Activated CD4-positive, alpha-beta T cell treated with anti-CD3 and anti-CD28 coated beads for 1 hour (primary cell): ENCODE measurements at regions not wholly inside any gene's neighbourhood (a gene's known extent, or its start where the extent isn't known, plus 50 kb on each side); places are given as distances from the start of the nearest gene placed in this dataset.

ENCODE experiments used
- DNase-seq: peaks from one replicate; pipeline ENCODE4 v3.0.0-alpha.2; 2020

- DNase-seq = no peak
Observed at GRCh38 chr16:51641191-51641765, 490.2 kb upstream of the SALL1 start.

DNA sequence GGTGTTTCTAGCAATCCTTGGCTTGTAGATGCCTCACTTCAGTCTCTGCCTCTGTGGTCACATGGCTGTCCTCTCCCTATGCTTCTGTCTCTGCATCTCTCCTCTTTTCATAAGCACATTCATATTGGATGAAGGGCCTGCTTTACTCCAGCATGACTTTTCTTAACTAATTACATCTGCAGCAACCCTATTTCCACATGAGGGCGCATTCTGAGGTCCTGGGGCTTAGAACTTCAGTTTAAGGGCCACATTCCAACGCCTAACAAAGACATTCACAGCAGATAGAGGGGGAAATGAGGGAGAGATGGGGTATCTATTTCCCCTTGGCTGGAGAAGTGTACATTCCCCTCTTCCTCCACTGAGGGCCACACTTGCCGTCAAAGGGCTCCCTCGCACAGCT, 489.1 kb upstream of the SALL1 start:
- DNase-seq = no peak

GRCh38 chr16:51638339-51639135, 487.5 kb upstream of the SALL1 start:
- no peak for DNase-seq

DNA sequence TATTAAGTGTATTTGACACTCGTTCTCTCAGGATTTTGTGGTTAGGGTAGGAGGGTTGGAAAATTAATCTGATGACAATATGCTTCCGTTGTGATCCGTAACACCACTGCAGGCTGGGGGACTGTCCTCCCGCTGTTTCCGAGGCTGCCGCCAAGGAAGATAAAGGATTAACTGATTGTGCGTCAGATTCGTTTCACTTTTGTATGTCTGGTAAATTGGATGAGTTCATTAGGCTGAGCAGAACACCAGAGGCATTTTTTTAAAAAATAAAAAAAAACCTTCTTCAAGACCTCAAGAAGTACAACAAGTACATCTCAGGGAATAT, 486.7 kb upstream of the SALL1 start:
- no peak for DNase-seq

DNA sequence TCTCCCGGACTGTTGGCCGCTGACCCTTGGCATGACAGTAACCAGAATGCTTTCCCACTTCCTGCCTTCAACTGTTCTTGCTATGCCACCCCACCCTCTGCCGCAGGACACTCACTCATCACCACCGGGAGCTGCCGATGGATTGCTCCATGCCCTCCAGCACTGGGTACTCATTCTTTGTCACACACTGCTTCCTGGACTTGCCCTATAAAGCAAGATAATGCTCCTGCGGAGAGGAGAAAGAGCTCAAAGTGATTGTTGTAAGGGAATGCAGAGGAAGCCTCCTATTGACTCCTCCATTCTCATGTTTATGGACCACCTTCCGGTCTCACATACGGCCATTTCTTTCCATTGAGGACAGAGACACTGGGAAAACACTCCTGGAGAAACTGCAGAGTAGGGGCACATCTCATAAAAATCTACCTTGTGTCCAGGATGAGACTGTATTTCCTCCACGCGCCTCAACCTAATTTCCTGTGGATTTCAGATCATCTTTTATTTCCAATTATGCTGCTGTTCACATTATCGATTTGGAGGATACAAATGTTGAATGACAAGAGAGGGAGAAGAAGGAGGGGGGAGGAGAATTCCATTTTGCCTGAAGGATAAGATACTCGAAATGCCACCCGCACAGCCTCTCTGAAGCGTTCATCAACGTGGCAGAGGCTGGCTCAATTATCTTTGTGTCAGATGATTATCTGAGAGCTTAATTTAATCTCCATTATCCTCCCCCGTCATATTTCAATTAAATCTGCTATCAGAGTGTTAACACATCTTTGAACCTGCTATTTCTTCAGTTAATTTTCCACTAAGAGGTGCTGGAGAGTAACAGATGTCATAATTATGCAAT, 486.1 kb upstream of the SALL1 start:
- DNase-seq = no peak

- DNase-seq = no peak
Observed at GRCh38 chr16:51635181-51635580, 484.1 kb upstream of the SALL1 start.

- DNase-seq = no peak
Observed at GRCh38 chr16:51630076-51630475, 479.0 kb upstream of the SALL1 start.

DNA sequence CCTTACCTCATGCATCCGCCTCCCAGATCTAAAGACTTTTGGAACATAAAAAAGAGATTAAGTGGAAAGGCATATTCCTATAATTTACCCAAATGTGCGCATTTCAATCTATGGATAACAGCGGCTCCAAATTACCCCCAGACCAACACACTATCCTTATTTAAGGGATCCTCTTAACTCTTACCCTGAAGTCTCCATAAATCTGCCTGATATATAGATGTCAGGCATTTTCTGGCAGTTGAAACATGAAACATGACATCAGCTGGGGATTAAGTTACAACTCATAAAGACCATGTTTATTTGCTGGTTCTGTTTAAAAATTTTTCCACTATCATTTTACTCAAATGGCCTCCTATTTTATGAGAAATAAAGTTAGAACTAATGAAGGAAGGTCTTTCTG, 478.5 kb upstream of the SALL1 start:
- DNase-seq = no peak

DNA sequence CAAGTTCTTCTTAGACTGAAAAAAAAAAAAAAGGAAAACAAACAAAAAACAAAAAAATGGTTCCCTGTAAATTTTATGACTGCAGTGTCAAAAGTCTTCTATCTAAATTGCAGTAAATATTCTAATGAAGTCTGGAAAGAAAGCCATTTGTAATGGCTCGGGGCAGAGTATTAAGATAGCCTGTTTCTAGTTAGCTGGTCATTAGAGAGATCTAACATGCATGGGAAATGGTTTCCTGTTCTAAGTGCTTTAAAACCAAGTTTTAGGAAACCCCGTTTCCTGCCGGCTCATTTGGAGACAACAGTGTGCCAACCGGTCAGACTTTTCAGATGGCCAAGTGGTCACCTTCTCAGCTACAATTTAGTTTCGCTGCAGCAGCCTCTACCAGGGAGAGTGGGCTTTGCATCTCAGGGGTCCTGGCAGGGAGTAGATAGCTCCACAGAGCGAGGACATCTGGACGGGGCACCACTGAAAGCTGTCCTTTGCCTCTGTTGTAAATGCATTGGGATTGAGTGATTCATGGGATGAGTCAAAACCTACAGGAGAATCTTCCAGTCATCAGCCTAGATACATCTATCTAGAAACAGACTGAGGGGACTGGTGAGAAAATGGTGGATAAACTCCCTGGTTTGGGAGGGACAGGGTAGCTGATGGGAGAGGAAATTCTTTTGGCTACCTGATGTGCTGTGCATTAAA, 473.2 kb upstream of the SALL1 start:
- DNase-seq = no peak

DNA sequence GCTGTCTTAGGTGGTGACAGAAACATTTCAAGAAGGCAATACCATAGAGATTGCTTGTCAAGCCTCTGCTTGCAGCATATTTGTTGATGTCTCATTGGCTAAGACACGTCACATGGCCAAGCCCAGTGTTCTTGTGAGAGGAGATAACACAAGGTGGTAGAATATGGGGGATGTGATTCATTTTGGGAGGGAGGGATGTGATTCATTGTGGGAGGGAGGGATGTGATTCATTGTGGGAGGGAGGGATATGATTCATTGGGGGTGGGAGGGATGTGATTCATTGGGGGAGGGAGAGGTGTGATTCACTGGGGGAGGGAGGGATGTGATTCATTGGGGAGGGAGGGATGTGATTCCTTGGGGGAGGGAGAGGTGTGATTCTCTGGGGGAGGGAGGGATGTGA, 470.5 kb upstream of the SALL1 start:
- DNase-seq = no peak

DNA sequence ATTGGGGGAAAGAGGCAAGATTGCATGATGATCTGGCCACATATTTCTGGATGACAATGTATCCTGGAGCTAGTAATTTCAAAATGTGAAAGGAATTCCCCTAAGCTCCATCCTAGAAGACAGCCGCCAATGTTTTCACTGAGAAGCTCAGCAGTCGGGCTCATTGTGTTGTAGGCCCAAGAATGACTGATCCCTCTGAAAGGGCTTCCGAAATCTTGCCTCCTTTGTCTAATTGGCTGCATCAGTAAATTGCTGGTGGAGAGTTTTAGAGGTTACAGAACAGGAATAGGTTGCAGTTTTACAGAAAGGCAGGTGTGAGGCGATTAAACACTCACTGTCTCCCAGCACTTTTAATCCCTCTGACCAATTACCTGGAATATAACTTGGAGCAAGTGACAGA, 464.1 kb upstream of the SALL1 start:
- no peak for DNase-seq

GRCh38 chr16:51607201-51607651, 456.2 kb upstream of the SALL1 start:
- DNase-seq = no peak

DNA sequence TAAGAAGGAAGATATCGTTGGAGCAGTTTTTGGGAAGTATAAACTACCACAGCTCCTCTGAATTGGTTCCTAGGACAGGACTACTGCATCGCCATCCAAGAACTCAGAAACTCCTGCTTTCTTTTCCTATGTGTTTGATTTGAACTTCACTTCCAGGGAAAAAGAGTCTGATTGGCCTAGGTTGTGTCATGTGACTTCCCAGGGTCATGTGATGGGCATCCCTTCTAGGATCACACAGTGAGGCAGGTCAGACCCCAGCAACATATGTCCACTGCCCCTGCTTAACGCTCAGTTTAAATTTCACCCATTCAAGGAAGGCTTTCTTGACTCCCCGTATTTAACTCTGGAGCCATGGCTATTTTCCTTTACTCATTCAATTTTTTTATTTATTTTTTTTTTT, 445.2 kb upstream of the SALL1 start:
- DNase-seq = no peak

- DNase-seq = no peak
Observed at GRCh38 chr16:51592535-51593300, 441.6 kb upstream of the SALL1 start.

DNA sequence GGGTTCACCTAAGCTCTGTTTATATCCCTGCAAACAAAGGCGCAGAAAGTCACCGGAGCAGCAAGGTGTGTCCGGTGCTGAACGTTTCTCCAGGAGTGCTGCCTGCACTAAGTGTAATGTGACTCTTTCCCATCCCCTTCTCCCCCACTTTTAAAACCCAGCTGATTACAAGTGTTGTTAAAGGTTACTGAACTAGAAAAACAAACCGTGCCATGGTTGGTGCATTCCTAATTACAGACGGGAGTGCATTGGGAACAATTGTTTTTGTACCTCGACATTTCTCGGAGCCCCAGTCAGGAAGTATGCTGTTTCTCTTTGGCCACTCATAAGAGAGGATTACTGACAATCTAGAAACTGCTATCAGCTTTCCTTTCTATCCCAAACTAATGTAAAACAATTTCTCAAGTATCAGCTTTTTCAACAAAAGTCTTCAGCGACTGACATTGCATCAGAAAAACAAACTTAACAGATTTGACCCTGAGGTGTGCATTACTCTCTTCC, 441.0 kb upstream of the SALL1 start:
- no peak for DNase-seq

- no peak for DNase-seq
Observed at GRCh38 chr16:51591480-51591879, 440.4 kb upstream of the SALL1 start.

- no peak for DNase-seq
Observed at GRCh38 chr16:51579652-51580360, 428.7 kb upstream of the SALL1 start.

DNA sequence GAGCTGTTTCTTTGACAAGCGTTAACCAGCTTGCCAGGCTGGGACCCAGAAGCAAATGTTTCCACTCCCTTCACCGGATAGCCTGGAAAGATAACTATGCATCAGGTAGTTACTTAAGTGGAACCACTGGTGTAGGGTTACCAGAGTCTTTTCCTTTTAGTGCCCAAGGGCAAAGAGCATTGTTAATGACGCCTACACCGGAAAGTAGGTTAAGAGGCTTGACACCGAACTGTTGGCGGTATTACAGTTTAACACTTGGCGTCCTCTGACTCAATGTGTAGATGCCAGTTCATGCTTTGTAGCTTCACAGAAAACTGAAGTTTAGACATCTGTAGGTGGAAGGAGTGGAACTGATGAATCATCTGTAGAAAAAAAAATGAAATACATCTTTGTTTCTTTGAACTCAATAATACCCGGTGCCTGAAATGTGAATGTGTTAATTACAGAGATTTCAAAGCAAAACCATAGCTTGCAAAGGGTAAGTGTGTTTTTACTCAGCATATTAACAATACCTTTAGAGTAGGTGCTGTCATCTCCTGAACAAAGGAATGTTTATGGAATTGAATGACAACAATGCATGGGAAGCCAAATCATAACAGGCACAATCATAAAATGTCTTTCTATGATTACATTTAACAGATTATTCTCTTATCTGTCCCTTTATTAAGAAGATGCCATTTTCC, 426.7 kb upstream of the SALL1 start:
- DNase-seq = no peak

- no peak for DNase-seq
Observed at GRCh38 chr16:51576498-51577195, 425.6 kb upstream of the SALL1 start.

DNA sequence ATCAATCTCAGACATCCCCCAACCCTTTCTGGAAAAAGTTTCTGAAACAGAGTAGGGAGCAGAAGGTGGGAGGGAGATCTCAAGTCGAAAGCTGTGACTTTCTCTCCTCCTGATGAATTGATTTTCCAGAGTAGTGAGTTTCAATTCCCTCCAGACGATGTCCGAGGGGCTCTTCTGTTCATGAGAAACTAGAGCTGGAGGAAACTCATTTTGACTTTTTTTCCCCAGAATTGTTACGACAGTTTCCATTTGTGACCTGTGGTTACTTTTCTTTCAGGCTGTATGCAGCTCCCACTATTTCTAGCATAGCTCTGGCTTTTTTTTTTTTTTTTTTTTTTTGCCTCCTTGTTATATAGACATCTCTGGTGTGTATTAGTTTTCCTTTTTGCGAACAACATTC, 422.1 kb upstream of the SALL1 start:
- DNase-seq = no peak
